ENCODE measurements at regions not wholly inside any gene's neighbourhood (a gene's known extent, or its start where the extent isn't known, plus 50 kb on each side); places are given as distances from the start of the nearest gene placed in this dataset.

DNA sequence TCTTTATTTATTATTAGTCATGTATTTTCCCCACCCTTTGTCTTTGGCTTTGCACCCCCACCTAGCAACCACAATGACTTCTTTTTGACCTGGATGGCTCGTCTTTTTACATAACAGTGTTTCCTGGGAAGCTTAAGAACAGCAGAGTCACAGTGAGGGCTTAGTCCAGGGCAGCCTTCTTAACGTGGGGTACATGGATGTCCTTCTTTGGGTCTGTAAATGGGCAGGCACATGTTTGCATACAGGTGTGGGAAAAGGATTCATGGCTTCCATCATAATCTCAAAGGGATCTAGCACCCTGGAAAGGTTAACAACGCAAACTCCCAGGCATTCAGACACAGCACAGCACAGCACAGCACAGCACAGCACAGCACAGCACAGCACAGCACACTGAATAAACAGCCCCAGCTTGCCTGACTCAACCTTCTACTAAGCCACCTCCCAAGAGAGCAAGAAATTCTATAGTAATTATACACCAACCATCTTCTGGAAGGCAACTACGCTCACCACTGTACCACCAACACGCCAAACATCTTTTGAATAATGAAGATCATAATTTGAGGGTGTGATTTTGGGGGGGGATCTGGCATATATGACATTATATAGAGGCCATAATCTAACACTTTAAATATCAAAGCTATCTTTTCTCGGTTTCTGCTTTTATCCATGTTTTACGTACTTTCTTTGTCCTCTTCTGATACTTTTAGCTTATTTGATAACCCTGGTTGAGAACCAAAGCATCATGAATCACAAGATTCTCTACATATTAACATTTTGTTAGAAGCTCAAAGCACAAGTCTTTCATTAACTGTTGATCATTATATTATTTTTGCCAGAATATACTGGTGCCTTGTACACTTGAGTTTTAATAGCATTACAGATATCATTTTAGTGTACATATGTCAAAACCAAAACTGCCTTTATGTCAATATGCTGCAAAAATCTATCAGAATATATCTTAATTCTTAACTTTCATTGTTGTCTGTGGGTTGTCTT lies 177.2 kb upstream of the KLF14 start:
- DNase-seq (ENCODE audit: low read depth), result peak; percentile 83

DNA sequence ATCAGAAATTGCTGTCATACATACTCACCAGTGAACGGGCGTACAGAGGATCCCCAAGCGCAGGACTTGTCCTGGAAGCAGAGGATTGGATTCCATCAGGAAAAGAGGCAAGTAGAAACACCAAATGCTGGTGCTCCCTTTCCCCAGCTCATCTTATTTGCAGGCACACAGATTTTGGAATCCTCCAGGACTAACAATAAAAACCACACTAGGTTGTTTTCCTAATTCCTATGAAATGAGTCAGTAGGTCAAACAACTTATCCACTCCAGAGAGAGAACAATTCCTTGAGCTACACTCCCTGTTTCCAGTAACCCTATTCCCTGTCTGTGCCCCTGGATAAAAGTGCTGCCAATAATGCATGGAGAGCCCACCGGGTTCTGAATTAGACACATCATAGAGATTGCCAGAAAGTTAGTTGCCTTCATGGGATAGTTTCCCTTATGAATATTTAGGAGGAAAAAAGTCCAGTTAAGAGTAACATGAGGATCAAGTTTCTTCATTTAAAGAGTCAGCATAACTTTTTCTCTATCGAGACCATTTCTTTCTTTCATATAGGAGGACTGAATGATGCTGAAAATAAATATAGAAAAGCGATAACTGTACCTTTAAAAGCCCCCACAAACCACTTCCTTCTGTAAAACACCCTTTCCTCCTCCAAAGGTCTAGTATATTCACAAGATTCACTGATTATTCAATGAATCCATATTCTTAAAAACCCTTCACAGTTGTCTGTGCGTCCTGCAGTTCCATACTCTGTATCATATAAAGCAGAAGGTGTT lies 178.3 kb upstream of the KLF14 start:
- peak; percentile 97 for DNase-seq (ENCODE audit: low read depth)

DNA sequence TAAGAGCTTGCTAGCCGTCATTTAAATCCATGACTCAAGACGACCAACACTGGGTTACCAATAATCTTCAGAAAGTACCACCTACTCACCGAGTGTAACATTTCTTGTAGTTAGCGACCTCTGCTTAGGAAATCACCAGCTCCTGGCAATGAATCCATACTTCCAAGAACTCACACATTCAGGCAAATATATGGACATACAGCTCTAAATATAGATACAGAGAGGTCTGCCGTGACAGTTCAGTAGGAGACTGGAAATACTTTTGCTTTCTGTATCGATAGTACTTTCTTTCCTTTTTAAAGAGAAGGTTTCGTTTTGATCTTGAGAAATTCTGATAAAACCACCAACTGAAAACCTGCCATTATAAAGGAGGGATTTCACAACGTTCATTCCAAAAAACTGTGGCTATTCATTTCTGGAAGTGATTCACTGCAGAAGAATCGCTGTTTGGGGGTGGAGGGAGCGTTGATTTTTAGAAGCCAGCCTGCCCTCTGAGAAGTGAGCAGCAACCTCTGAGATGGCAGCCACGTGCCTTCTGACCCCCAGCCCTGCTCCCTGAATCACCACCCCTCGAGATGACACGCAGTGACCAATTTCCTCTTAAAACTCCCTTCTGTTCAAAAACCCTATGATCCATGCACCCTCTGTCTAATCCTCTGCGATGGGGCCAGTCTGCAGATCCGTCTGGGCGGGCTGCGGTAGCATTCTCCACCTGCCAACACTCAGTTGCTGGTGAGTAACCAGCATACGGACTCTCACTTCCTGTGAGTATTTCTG lies 179.0 kb upstream of the KLF14 start:
- peak; percentile 100 for DNase-seq (ENCODE audit: low read depth)

DNA sequence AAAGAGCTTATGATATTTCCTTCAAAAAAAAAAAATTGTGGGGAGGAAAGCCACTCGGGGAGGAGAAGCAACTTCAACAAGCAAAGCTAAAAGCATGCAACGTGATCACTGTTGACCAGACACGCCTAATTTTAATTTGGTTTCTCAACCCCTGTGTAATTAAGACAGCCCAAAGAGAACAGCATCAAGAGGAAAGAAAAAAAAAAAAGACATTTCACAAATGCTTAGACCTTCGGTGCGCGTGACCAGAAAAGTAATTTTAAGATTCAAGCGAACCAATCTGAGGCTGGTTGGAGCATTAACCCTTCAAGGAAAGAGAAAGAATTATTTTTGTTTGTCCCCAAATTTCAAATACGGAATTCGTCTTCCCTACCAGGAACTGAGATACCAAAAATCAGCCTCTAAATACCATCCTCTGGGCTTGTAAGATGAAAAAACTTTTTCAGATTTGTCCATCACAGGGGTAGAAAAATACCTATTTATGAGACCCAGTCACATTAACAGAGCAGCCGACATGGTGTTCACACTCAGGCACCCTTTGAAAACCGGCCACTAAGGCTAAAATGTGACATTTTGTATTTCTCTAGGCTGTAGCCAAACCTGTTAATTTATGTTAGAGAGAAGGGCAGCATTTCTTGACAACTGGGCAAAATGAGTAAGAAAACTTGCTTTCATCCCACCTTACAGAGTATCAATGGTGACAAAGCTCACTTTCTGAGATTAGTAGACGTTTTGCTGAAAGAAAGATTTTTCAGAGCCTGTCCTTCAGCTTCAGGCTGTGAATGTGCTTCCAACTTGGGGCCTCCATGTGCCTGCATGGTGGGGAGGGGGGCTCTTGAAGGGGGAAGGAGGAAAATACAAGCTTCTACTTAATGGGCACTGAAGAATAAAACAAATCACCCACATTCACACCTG lies 179.9 kb upstream of the KLF14 start:
- peak; percentile 30 for DNase-seq (ENCODE audit: low read depth)

DNA sequence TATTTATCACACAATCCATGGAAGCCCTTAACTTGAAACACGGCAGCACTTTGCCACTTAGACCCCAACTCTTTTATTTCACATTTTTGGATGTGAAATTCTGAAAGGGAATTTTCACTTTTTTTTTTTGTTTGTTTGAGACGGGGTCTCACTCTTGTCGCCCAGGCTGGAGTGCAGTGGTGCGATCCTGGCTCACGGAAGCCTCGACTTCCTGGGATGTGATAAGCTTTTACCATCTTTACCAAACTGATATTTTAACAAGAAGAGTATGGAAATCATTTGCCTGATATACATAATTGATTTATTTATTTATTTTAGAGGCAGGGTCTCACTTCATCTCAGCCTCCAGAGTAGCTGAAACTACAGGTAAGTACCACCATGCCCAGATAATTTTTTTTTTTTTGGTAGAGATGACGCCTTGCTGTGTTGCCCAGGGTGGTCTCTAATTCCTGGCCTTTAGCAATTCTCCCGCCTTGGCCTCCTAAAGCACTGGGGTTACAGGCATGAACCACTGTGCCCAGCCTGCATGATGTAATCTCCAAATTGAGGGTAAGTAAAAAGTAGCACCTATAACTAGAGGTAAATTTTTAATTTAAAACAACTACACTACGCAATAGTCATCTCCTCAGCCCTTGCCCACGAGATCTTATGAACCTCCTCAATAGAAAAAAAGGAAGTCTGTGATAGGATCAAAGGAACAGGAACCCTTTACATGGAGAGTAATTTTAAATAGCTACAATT lies 180.7 kb upstream of the KLF14 start:
- DNase-seq (ENCODE audit: low read depth), result no peak

DNA sequence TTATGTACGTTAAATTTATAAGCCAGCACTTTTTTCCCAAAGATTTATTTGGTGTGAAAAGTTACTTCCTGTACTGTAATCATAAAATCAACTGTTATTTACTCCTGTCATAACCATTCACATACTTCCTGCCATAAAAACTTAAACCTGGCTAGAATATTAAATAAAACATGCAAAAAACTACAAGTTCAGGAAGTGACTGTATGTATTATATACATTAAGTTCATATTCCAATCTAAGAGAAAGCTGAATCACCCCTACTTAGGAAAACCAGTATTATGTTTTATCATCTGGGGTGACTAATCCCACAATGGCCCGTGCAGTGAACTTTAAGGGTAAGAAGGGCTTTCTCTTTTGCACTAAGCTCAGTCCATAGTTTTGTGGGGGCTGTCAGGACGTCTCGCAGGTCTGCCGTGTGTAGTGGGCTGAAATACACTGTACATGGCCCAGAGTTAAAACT lies 183.7 kb upstream of the KLF14 start:
- DNase-seq (ENCODE audit: low read depth), result peak; percentile 80

DNA sequence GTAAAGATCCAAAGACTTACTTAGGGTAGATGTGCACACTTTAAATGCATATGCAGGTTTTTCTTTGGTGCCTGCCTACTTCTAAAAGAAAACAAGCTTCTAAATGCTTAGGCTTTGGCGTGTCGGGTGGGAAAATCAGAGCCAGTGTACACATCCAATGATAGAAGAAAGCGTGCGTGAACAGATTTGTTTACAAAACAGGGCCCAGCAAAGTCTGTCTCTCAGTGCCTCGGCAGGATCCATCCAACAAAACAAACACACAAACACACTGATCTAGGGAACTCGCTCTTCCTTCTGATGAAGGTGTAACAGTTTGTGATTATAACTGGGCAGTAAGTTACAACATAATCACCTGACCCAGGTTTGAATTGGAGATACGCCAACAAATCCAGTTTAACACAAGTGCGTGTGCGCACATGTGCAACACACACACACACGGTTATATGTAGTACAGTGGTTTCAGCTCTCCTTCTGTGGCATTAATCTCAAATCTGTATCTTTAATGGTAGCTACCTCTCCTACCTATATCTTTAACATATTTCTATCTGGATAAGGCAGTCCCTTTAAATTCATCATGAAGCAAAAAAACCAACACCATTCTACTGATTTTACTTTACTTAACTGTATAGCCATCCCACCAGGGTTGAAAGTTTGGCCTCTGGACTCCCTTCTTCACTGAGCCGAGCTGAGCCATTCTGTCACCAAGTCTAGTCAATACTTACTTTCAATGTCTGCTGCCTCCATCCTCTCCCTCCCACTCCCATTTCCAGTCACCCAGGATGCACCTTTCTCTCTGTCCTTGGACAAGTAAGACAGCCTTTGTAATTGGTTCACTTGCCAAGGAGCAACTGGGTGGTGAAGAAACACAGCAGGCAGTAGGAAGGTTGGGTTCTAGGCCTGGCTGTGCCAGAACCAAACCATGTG lies 184.4 kb upstream of the KLF14 start:
- DNase-seq (ENCODE audit: low read depth), result no peak

DNA sequence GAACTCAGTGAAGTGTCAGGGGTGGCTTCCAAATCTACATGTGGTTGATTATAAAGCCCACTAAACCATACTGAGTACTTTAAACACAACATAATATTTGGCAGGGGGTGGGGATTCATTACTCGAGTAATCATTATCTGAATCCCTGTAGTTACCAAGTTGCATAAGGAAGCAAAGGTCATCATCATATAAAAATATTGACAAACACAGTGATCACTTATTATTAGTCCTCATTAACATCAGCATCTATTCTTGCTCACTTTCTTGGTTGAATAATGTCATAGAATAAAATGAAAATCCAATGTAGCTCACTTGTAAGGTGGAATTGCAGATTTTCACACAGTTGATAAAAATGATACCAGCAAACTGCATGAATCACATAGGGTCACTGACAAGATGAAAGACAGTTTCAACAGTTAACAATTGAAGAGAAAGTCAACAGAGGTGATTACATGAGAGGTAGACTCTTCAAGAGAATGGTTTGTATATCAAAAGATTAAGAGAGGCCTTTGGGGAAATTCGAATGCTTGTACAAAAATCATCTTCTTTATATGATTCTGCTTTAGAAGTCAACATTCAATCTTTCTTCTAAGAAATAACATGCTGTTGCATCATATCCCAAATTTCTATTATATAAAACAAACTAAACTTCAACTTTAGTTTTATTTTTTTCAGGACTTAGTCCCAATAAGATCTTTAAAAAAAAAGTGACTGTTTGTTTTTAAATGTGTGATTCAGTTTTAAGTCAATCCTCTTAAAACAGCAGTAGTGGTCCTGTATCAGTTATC lies 185.5 kb upstream of the KLF14 start:
- DNase-seq (ENCODE audit: low read depth), result no peak

DNA sequence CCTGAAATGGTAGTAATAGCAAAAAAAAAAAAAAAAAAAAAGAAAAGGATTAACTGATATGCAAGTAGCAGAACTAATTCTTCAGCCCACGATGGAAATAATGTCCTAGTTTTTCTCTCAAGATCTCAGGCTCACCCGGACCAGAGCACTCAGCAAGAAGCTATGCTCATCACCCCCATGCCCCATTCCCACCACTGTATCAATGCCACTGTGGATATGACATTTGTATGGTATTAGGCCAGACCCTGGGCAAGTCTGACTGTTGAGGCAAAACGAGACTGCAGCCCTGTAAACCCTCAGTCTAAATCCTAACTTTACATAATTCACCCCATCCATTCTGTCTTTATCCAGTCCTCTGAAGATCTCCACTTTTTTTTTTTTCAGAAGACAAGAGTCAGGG lies 186.1 kb upstream of the KLF14 start:
- no peak for DNase-seq (ENCODE audit: low read depth)

DNA sequence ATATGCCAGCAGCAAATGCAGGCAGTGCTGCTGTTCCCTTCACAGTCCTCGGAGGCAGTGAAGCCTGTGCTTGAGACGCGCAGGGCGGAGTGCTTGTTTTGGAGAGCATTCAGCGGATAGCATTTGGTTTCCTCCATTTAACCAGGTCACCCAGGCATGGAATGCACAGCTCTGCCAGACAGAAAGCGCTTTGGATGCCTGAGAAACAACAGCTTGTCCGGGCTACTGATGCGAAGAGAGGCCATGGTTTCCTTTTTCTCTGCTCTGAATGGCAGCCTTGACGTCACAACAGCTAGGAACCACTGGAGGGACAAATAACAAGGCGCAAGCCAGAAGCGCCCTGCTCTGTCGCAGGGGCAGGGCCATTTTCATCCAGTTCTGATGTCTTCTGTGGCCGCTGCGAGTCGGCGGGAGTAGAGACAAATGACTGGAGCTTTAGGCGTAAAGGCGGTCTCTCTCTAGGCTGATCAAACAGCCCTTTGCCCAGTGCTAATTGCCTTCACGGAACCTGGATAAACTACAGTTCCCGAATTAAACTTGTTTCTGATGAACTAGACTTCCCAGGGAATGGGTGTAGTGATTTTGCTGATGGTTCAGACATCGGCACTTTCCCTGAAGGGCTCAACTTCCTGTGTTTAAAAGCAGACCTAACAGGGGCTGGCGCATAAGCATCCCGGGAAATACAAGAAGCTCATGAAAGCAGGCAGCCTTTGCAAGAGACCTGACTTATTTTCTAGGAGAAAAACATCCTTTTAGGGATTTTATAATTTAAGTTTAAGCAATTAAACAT lies 187.6 kb upstream of the KLF14 start:
- peak; percentile 81 for DNase-seq (ENCODE audit: low read depth)

DNA sequence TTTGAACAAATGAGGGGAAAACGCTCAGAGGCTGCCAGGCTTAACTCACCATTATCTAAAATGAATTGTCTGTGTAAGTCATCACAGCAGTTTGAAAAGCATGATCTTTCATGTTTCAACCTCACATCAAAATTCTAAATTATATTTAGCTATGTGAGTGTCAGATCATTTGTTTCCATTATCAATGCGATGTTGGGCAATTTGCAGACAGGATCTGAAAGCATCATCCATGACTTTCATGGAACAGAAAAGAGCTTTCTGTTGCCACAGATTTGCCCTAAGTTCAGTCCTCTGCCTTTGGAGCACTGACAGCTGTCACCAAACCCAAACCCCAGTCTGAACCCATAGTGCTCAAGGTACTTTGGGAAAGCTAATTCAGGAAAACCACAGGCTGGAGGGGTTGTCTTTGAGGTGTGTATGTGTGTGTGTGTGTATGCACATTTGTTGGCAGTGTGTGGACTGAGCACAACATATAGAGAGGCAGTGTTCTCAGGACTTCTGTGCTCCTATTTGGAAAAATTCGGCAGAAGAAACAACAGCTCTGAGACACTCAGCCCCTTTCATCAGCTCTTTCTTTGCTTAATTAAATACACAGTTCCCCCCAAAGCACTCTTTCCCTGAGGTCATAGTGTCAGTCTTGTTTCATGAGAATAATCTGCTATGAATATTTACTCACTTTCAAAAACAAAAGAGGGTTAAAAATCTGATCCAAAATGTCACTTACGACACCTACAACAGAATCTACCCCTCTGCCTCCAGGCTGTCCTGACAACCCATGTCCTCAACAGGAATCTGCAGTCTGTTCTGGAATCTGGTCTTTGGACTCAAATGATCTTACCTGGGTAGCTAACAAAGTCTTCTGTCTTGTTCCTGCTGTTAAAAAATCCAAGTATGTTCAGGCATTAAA lies 188.5 kb upstream of the KLF14 start:
- peak; percentile 71 for DNase-seq (ENCODE audit: low read depth)

DNA sequence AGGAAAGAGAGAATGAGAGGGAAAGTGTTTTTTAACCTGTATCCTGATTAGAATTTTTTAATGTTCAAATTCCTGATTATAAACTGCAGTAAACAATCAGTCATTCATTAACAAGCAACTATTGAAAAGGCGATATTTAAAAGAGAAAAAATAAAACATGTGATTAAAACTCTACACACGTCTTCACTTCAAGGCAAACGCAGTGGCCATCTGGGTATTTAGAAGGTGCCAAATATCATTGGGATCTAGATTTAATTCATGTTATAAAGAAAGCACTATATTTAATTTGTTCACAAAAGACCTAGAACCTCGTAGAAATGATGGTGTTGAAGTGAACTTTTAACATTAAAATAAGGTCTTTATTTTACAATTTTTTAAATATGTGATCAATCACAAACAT lies 189.4 kb upstream of the KLF14 start:
- DNase-seq (ENCODE audit: low read depth), result no peak

DNA sequence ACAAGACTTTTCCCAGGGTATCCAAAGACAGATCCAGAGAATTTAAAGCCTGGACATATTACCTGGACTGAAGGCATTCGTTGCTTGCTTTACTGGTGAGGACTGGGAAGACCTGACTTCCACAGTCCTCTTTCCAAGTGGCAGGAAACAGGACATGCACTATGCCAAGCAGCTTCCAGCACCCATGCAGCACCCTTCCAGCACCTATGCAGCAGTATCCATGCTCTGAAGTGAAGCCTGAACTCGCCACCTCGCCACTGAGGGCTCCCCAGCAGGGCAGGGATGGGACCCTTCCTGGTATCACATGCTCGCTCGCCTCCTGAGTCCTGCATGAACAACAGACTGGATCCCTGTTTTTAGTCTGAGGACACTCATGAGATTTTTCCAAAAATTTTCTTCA lies 189.9 kb upstream of the KLF14 start:
- DNase-seq (ENCODE audit: low read depth), result no peak

DNA sequence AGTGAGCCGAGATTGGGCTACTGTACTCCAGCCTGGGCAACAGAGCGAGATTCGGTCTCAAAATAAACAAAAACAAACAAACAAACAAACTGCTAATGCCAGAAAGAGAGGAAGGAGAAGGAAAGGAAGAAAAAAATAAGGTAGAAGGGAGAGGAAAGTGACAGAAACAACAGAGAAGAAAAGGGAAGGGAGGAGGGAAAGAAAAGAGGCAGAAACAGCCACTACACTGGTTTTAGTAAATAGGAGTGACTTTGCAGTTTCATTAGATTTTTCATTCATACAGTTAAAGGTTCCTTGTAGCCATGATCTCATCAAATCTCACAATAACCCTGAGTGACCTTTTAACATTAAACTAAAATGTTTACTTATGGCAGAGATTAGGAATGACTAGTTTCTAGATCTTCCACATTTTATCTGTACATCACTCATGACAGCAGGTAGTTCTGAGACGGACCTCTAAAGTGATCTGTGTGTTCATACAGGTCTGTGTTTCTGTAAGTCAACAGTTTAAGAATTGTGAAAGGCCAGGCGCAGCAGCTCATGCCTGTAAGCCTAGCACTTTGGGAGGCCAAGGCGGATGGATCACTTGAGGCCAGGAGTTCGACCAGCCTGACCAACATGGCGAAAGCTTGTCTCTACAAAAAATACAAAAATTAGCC lies 191.3 kb upstream of the KLF14 start:
- DNase-seq (ENCODE audit: low read depth), result no peak

DNA sequence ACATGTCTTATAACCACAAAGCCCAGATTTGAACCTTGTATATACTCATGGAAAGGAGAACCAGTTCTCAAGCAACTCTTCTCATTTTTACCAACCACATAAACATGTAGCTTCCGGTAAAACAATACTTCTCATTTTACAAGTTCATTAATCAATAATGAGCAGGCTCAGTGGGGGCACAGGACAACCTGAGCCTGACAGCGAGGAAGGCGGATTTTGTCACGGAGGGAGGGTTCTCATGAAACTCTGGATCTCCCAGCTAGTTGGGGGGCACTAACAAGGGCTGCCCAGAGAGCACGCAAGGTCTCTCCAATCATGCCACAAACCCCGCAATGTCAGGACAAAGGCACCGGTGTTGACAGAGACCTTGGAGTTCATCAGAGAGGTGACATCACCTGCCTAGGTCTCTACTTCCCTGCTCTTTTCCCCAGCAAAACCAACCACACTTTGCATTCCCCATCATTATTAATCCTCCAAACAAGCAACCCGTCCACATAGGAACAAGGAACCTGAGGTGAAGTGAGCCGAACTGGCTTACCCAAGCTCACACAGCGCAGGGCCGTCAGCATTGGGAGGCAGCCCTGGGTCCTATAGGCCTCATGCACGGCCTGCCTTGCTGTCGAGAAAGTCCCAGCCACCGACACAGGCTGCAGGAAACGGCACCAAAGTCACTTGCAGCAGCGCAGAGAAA lies 192.1 kb upstream of the KLF14 start:
- DNase-seq (ENCODE audit: low read depth), result no peak
